Liver (tissue), 8 donors: ENCODE measurements at regions not wholly inside any gene's neighbourhood (a gene's known extent, or its start where the extent isn't known, plus 50 kb on each side); places are given as distances from the start of the nearest gene placed in this dataset.

Experiments used
- DNase-seq: peaks from one replicate; pipeline ENCODE4 v3.0.0-alpha.2; 2017; ENCODE audit warnings: low spot score
- H3K27ac ChIP-seq, 2 donors: one replicate each; pipeline ENCODE4 v1.7.0; 2013; ENCODE audit warnings: inconsistent platforms in 2 of 2, low read length in 2 of 2, control low read depth in 1 of 2, low read depth in 1 of 2, mild to moderate bottlenecking in 1 of 2
- H3K27me3 ChIP-seq, 4 donors: one replicate each; pipeline versions ENCODE4 v1.6.1 to v1.7.0; 2013; ENCODE audit warnings: low read length in 3 of 4, inconsistent platforms in 1 of 4, mild to moderate bottlenecking in 1 of 4, moderate library complexity in 1 of 4; ENCODE audit not compliant: control insufficient read depth in 4 of 4, insufficient read depth in 4 of 4
- H3K36me3 ChIP-seq, 4 donors: one replicate each; pipeline versions ENCODE4 v1.6.1 to v1.7.0; 2013; ENCODE audit warnings: low read length in 3 of 4, mild to moderate bottlenecking in 3 of 4, low read depth in 1 of 4, moderate library complexity in 1 of 4; ENCODE audit not compliant: control insufficient read depth in 4 of 4, insufficient read depth in 3 of 4
- H3K4me1 ChIP-seq, 4 donors: one replicate each; pipeline versions ENCODE4 v1.6.1 to v1.7.0; 2013; ENCODE audit warnings: low read length in 3 of 4, mild to moderate bottlenecking in 3 of 4, moderate library complexity in 1 of 4; ENCODE audit not compliant: control insufficient read depth in 4 of 4, insufficient read depth in 4 of 4
- H3K4me3 ChIP-seq, 3 donors: one replicate each; pipeline versions ENCODE4 v1.6.1 to v1.7.0; 2013; ENCODE audit warnings: low read length in 3 of 3, control low read depth in 1 of 3, low read depth in 1 of 3, mild to moderate bottlenecking in 1 of 3
- H3K9ac ChIP-seq, 2 donors: one replicate each; pipeline ENCODE4 v1.7.0; 2013; ENCODE audit warnings: low read length in 2 of 2, mild to moderate bottlenecking in 2 of 2, moderate library complexity in 2 of 2, control low read depth in 1 of 2, low read depth in 1 of 2
- H3K9me3 ChIP-seq, 4 donors: one replicate each; pipeline versions ENCODE4 v1.6.1 to v1.7.0; 2013; ENCODE audit warnings: low read length in 3 of 4; ENCODE audit not compliant: control insufficient read depth in 4 of 4
- ATF3 ChIP-seq: IDR thresholded peaks from 2 replicates; pipeline ENCODE4 v1.6.1; 2016; ENCODE audit warnings: antibody characterized with exemption
- EGR1 ChIP-seq, 2 donors: IDR thresholded peaks; 2 replicates each; pipeline ENCODE4 v1.6.1; 2016 to 2018; ENCODE audit warnings: antibody characterized with exemption in 2 of 2, low read depth in 2 of 2
- FOXA1 ChIP-seq: IDR thresholded peaks from 2 replicates; pipeline ENCODE4 v1.6.1; 2016; ENCODE audit warnings: antibody characterized with exemption
- FOXA2 ChIP-seq: IDR thresholded peaks from 2 replicates; pipeline ENCODE4 v1.6.1; 2016; ENCODE audit warnings: antibody characterized with exemption
- GABPA ChIP-seq, 2 donors: IDR thresholded peaks in 1 of 2; conservative IDR thresholded peaks in 1 of 2; 2 replicates each; pipeline ENCODE4 v1.6.1; 2016; ENCODE audit warnings: antibody characterized with exemption in 2 of 2, mild to moderate bottlenecking in 1 of 2, moderate library complexity in 1 of 2
- HNF4A ChIP-seq, 2 donors: conservative IDR thresholded peaks; 2 replicates each; pipeline ENCODE4 v1.6.1; 2016; ENCODE audit warnings: antibody characterized with exemption in 2 of 2, mild to moderate bottlenecking in 2 of 2
- HNF4G ChIP-seq: IDR thresholded peaks from 2 replicates; pipeline ENCODE4 v1.6.1; 2016; ENCODE audit warnings: antibody characterized with exemption
- JUND ChIP-seq, 2 donors: IDR thresholded peaks; 2 replicates each; pipeline ENCODE4 v1.6.1; 2016; ENCODE audit warnings: antibody characterized with exemption in 2 of 2
- NR2F2 ChIP-seq: IDR thresholded peaks from 2 replicates; pipeline ENCODE4 v1.6.1; 2016; ENCODE audit warnings: antibody characterized with exemption
- RAD21 ChIP-seq, 2 donors: IDR thresholded peaks; 2 replicates each; pipeline ENCODE4 v1.6.1; 2016; ENCODE audit warnings: antibody characterized with exemption in 2 of 2, mild to moderate bottlenecking in 2 of 2
- REST ChIP-seq: IDR thresholded peaks from 2 replicates; pipeline ENCODE4 v1.6.1; 2016; ENCODE audit warnings: antibody characterized with exemption, mild to moderate bottlenecking
- TAF1 ChIP-seq: conservative IDR thresholded peaks from 2 replicates; pipeline ENCODE4 v1.6.1; 2016; ENCODE audit warnings: antibody characterized with exemption, mild to moderate bottlenecking
- YY1 ChIP-seq: IDR thresholded peaks from 2 replicates; pipeline ENCODE4 v1.6.1; 2016; ENCODE audit warnings: antibody characterized with exemption, mild to moderate bottlenecking
- ZBTB33 ChIP-seq: IDR thresholded peaks from 2 replicates; pipeline ENCODE4 v1.6.1; 2016; ENCODE audit warnings: antibody characterized with exemption
- WGBS: extraction: QIAGEN DNeasy Blood & Tissue Kit; methylation state at CpG from one replicate; pipeline ENCODE4 v1.1.7; 2013; 5-methylcytosine and 5-hydroxymethylcytosine counted together
- TF ChIP-seq, protein P1 (sequence below): fragments of 150-350 bp; IDR thresholded peaks from 2 replicates; pipeline ENCODE4 v1.5.1; 2017; ENCODE audit warnings: improper control_type of control experiment, low read depth, low read length; ENCODE audit not compliant: missing input control
- TF ChIP-seq, protein P2 (sequence below): IDR thresholded peaks from 2 replicates; pipeline ENCODE4 v1.6.1; 2016; ENCODE audit warnings: antibody characterized with exemption
- donor health status: healthy.
- donor health status: healthy.
- donor health status: healthy.
- donor health status: healthy.
- donor health status: healthy.

GRCh38 chr2:153667475-153667874 is 188.9 kb upstream of the RPRM start (continued):
- TF ChIP-seq, protein P1, sequence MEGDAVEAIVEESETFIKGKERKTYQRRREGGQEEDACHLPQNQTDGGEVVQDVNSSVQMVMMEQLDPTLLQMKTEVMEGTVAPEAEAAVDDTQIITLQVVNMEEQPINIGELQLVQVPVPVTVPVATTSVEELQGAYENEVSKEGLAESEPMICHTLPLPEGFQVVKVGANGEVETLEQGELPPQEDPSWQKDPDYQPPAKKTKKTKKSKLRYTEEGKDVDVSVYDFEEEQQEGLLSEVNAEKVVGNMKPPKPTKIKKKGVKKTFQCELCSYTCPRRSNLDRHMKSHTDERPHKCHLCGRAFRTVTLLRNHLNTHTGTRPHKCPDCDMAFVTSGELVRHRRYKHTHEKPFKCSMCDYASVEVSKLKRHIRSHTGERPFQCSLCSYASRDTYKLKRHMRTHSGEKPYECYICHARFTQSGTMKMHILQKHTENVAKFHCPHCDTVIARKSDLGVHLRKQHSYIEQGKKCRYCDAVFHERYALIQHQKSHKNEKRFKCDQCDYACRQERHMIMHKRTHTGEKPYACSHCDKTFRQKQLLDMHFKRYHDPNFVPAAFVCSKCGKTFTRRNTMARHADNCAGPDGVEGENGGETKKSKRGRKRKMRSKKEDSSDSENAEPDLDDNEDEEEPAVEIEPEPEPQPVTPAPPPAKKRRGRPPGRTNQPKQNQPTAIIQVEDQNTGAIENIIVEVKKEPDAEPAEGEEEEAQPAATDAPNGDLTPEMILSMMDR, result no peak
- no peak for TF ChIP-seq YY1
- TF ChIP-seq GABPA (IDR thresholded peaks at IDR 0.05 in 1 of 2, conservative IDR thresholded peaks at IDR 0.05 in 1 of 2), result no peak

- no peaks in the 10 kb centered on the region for H3K4me1 ChIP-seq
- H3K9me3 ChIP-seq, result peaks cover 0 to 4% (median 0%) of the 10 kb centered on the region in 4 donors
- no peak for TF ChIP-seq HNF4A (conservative IDR thresholded peaks at IDR 0.05)
- no peak for TF ChIP-seq TAF1
- no peak for TF ChIP-seq ZBTB33
- TF ChIP-seq FOXA1, result no peak
- TF ChIP-seq RAD21 (IDR thresholded peaks at IDR 0.05), result no peak
- TF ChIP-seq JUND (IDR thresholded peaks at IDR 0.05), result no peak
- TF ChIP-seq ATF3, result no peak
- TF ChIP-seq HNF4G, result no peak
- TF ChIP-seq GABPA (IDR thresholded peaks at IDR 0.05 in 1 of 2, conservative IDR thresholded peaks at IDR 0.05 in 1 of 2), result no peak
- TF ChIP-seq EGR1 (IDR thresholded peaks at IDR 0.05; ENCODE audit: low read depth in 2 of 2), result no peak
- TF ChIP-seq, protein P1, result no peak
- TF ChIP-seq YY1, result no peak
- TF ChIP-seq NR2F2, result no peak
- TF ChIP-seq, protein P2, sequence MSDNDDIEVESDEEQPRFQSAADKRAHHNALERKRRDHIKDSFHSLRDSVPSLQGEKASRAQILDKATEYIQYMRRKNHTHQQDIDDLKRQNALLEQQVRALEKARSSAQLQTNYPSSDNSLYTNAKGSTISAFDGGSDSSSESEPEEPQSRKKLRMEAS, result no peak
- TF ChIP-seq FOXA2, result no peak
- no peak for TF ChIP-seq REST
- H3K9ac ChIP-seq, result no peak overlapping the region
- DNase-seq, result no peak
- H3K36me3 ChIP-seq, result no peaks in the 10 kb centered on the region
- H3K27ac ChIP-seq, result no peak overlapping the region
- WGBS, result 59% methylated on average over 2 of the region's 2 CpGs
- no peak overlapping the region for H3K4me3 ChIP-seq
- H3K27me3 ChIP-seq, result no peaks in the 10 kb centered on the region
Measured at GRCh38 chr2:153668923-153669322, 190.4 kb upstream of the RPRM start.
